Osteoblast (primary cell): ENCODE measurements at regions not wholly inside any gene's neighbourhood (a gene's known extent, or its start where the extent isn't known, plus 50 kb on each side); places are given as distances from the start of the nearest gene placed in this dataset.

ENCODE experiments used
- DNase-seq: peaks from one replicate; pipeline ENCODE4 v3.0.0; 2011; ENCODE audit warnings: low spot score, mixed read lengths; ENCODE audit not compliant: insufficient read length; ENCODE audit errors: missing footprints
- H2AFZ ChIP-seq: 2 replicates; pipeline ENCODE4 v1.6.0; 2011; ENCODE audit warnings: mild to moderate bottlenecking, low read length
- H3K27ac ChIP-seq: 2 replicates; pipeline ENCODE4 v1.5.1; 2011; ENCODE audit warnings: mild to moderate bottlenecking, low read depth, low read length, moderate library complexity
- H3K27me3 ChIP-seq: 2 replicates; pipeline ENCODE4 v1.6.0; 2012; ENCODE audit warnings: mild to moderate bottlenecking, control low read depth, inconsistent platforms, low read length, moderate library complexity; ENCODE audit not compliant: insufficient read depth
- H3K36me3 ChIP-seq: 2 replicates; pipeline ENCODE4 v1.5.1; 2011; ENCODE audit warnings: mild to moderate bottlenecking, low read length, control low read depth, moderate library complexity; ENCODE audit not compliant: insufficient read depth
- H3K4me1 ChIP-seq: 2 replicates; pipeline ENCODE4 v1.5.1; 2011; ENCODE audit warnings: mild to moderate bottlenecking, low read length, control low read depth, moderate library complexity; ENCODE audit not compliant: insufficient read depth
- H3K4me2 ChIP-seq: 2 replicates; pipeline ENCODE4 v1.6.0; 2011; ENCODE audit warnings: mild to moderate bottlenecking, low read length; ENCODE audit not compliant: insufficient read depth
- H3K4me3 ChIP-seq: fragments of 200-600 bp; sonication (generic); 3 replicates; pipeline ENCODE4 v1.5.1; 2012; ENCODE audit warnings: mild to moderate bottlenecking, low read length, inconsistent platforms; ENCODE audit not compliant: insufficient read depth
- H3K79me2 ChIP-seq: 2 replicates; pipeline ENCODE4 v1.6.0; 2012; ENCODE audit warnings: mild to moderate bottlenecking, low read length, control low read depth, inconsistent platforms; ENCODE audit not compliant: insufficient read depth
- H3K9me3 ChIP-seq: 2 replicates; pipeline ENCODE4 v1.5.1; 2011; ENCODE audit warnings: low read depth, low read length, control low read depth
- H4K20me1 ChIP-seq: 2 replicates; pipeline ENCODE4 v1.6.0; 2012; ENCODE audit warnings: mild to moderate bottlenecking, low read length, control low read depth; ENCODE audit not compliant: insufficient read depth
- CTCF ChIP-seq: IDR thresholded peaks from 2 replicates; pipeline ENCODE4 v1.5.1; 2011; ENCODE audit warnings: mild to moderate bottlenecking, low read depth, low read length, moderate library complexity; ENCODE audit errors: extremely low read depth

- H3K4me1 ChIP-seq = no peaks in the 10 kb centered on the region
- no peaks in the 10 kb centered on the region for H3K9me3 ChIP-seq
- H3K27ac ChIP-seq = no peak overlapping the region
- no peak for DNase-seq
- peaks cover 10% of the 10 kb centered on the region for H3K27me3 ChIP-seq
- no peak overlapping the region for H3K4me3 ChIP-seq
- H3K79me2 ChIP-seq = no peaks in the 10 kb centered on the region
- no peak overlapping the region for H3K4me2 ChIP-seq
- no peak for TF ChIP-seq CTCF
- no peaks in the 10 kb centered on the region for H4K20me1 ChIP-seq
- no peak overlapping the region for H2AFZ ChIP-seq
- H3K36me3 ChIP-seq = no peaks in the 10 kb centered on the region
Observed at GRCh38 chr3:127483902-127484591, 106.5 kb downstream of the TPRA1 start.

- H4K20me1 ChIP-seq = no peaks in the 10 kb centered on the region
- no peaks in the 10 kb centered on the region for H3K4me1 ChIP-seq
- no peak for DNase-seq
- H3K36me3 ChIP-seq = no peaks in the 10 kb centered on the region
- H3K27ac ChIP-seq = no peak overlapping the region
- no peak overlapping the region for H3K4me3 ChIP-seq
- H2AFZ ChIP-seq = no peak overlapping the region
- H3K9me3 ChIP-seq = no peaks in the 10 kb centered on the region
- no peak for TF ChIP-seq CTCF
- no peak overlapping the region for H3K4me2 ChIP-seq
- no peaks in the 10 kb centered on the region for H3K79me2 ChIP-seq
- H3K27me3 ChIP-seq = peaks cover 12% of the 10 kb centered on the region
Observed at GRCh38 chr3:127483005-127483641, 107.4 kb downstream of the TPRA1 start.

- Histone ChIP-seq H3K4me3 (no peak overlapping the region), H3K4me2 (no peak overlapping the region), H2AFZ (no peak overlapping the region), H3K27me3 (peaks cover 12% of the 10 kb centered on the region), H3K27ac (no peak overlapping the region), H3K79me2 (no peaks in the 10 kb centered on the region), H3K9me3 (no peaks in the 10 kb centered on the region), H3K36me3 (no peaks in the 10 kb centered on the region), H3K4me1 (no peaks in the 10 kb centered on the region), H4K20me1 (no peaks in the 10 kb centered on the region)
- peak; percentile 94 for DNase-seq
- TF ChIP-seq CTCF = no peak
Observed at GRCh38 chr3:127482216-127483004, 108.1 kb downstream of the TPRA1 start.
